Neural progenitor cell (in vitro differentiated cells): ENCODE measurements at regions not wholly inside any gene's neighbourhood (a gene's known extent, or its start where the extent isn't known, plus 50 kb on each side); places are given as distances from the start of the nearest gene placed in this dataset.

ENCODE experiments used
- DNase-seq: peaks from one replicate; pipeline ENCODE4 v3.0.0-alpha.2; 2016; ENCODE audit warnings: low spot score
- H2AFZ ChIP-seq: fragments of 200-600 bp; sonication (generic); replicated peaks from 2 replicates; pipeline ENCODE4 v1.6.1; 2016; ENCODE audit warnings: antibody characterized with exemption
- H3F3A ChIP-seq: fragments of 200-600 bp; sonication (generic); 2 replicates; pipeline ENCODE4 v1.6.1; 2016; ENCODE audit warnings: antibody characterized with exemption, low read depth
- H3K27ac ChIP-seq: fragments of 200-600 bp; sonication (generic); 2 replicates; pipeline ENCODE4 v1.5.1; 2016; ENCODE audit warnings: mild to moderate bottlenecking
- H3K27me3 ChIP-seq: fragments of 200-600 bp; sonication (generic); 2 replicates; pipeline ENCODE4 v1.6.1; 2016; ENCODE audit warnings: mild to moderate bottlenecking, moderate library complexity
- H3K36me3 ChIP-seq: fragments of 200-600 bp; sonication (generic); 2 replicates; pipeline ENCODE4 v1.5.1; 2016
- H3K4me1 ChIP-seq: fragments of 200-600 bp; sonication (generic); 2 replicates; pipeline ENCODE4 v1.6.1; 2016; ENCODE audit warnings: mixed run types
- H3K4me2 ChIP-seq: fragments of 200-600 bp; sonication (generic); 2 replicates; pipeline ENCODE4 v1.6.1; 2016
- H3K4me3 ChIP-seq: fragments of 200-600 bp; sonication (generic); 2 replicates; pipeline ENCODE4 v1.5.1; 2016
- H3K79me2 ChIP-seq: fragments of 200-600 bp; sonication (generic); 2 replicates; pipeline ENCODE4 v1.6.1; 2016; ENCODE audit warnings: low read depth
- H3K9ac ChIP-seq: fragments of 200-600 bp; sonication (generic); 2 replicates; pipeline ENCODE4 v1.6.1; 2016
- H3K9me3 ChIP-seq: fragments of 200-600 bp; sonication (generic); 2 replicates; pipeline ENCODE4 v1.5.1; 2016; ENCODE audit warnings: low read depth
- H4K20me1 ChIP-seq: fragments of 200-600 bp; sonication (generic); 2 replicates; pipeline ENCODE4 v1.6.1; 2016; ENCODE audit warnings: low read depth
- H3K27ac Mint-ChIP-seq: 3 replicates; pipeline ENCODE4 v1.8.0; 2021; ENCODE audit warnings: mixed read lengths
- H3K27me3 Mint-ChIP-seq: 2 replicates; pipeline ENCODE4 v1.8.0; 2022; ENCODE audit warnings: low read depth, mild to moderate bottlenecking, inconsistent platforms, moderate library complexity, mixed read lengths; ENCODE audit not compliant: insufficient read depth
- H3K36me3 Mint-ChIP-seq: 3 replicates; pipeline ENCODE4 v1.8.0; 2021; ENCODE audit warnings: mixed read lengths
- H3K4me1 Mint-ChIP-seq: 3 replicates; pipeline ENCODE4 v1.8.0; 2021; ENCODE audit warnings: mixed read lengths
- H3K4me3 Mint-ChIP-seq: 3 replicates; pipeline ENCODE4 v1.8.0; 2021; ENCODE audit warnings: mild to moderate bottlenecking, moderate library complexity, mixed read lengths
- H3K9me3 Mint-ChIP-seq: 3 replicates; pipeline ENCODE4 v1.8.0; 2020; ENCODE audit warnings: mixed read lengths
- CTCF ChIP-seq: fragments of 200-600 bp; sonication (generic); IDR thresholded peaks from 2 replicates; pipeline ENCODE4 v1.5.1; 2017; ENCODE audit warnings: antibody characterized with exemption, mild to moderate bottlenecking
- EZH2 ChIP-seq: fragments of 200-600 bp; sonication (generic); IDR thresholded peaks from 2 replicates; pipeline ENCODE4 v1.6.1; 2017; ENCODE audit warnings: antibody characterized with exemption, mild to moderate bottlenecking, moderate library complexity
- EZH2phosphoT487 ChIP-seq: fragments of 200-600 bp; sonication (generic); IDR thresholded peaks from 2 replicates; pipeline ENCODE4 v1.6.1; 2017; ENCODE audit warnings: antibody characterized with exemption

DNA sequence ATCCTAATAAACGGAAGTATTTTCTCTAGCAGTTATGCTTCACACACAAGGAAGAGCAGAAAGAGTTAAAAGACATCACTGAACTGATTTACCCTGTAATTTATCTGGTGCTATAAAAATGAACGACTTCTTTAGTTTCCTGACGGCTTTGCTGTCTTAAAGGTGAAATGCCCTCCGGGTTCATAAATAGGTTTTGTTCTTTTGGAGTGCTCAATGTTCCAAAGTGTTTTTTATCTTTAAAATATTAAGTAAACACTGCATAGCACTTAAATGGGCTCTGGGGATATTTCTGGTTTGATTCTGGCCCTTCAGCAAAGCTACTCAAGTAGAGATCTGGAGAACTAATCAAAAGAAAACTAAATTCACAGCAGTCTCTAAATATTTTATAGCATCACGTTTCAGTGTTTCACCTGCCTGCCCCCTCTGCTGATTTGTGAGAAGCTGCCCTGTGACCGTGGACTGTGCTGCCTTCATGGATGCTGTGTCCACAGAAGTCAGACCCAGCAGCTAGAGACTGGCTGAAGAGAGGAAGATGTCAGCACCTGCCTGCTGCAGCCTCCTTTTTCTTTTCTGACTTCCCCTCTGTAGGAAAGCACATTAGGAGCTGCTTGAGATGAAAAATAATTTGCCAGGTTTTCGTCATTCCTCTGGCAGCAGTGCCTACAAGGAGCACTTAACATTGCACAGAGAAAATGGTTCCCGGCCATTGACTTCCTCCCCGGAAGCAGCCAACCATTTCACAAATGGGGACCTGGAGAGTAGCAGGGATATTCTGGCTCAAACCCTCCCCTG, 205.1 kb upstream of the FSCB start:
- H3K79me2 ChIP-seq = no peaks in the 10 kb centered on the region
- no peaks in the 10 kb centered on the region for H3K27me3 ChIP-seq
- H3K36me3 ChIP-seq = no peaks in the 10 kb centered on the region
- Mint-ChIP-seq H3K36me3 (no peaks in the 10 kb centered on the region), H3K4me3 (no peak overlapping the region), H3K9me3 (no peaks in the 10 kb centered on the region), H3K27ac (peak overlapping the region; percentile 87), H3K27me3 (peaks cover 2% of the 10 kb centered on the region), H3K4me1 (peaks cover 6% of the 10 kb centered on the region)
- H3K9ac ChIP-seq = no peak overlapping the region
- peak overlapping the region; percentile 74 for H2AFZ ChIP-seq
- H3K9me3 ChIP-seq = no peaks in the 10 kb centered on the region
- H3K4me2 ChIP-seq = no peak overlapping the region
- H3K4me1 ChIP-seq = no peaks in the 10 kb centered on the region
- no peaks in the 10 kb centered on the region for H3F3A ChIP-seq
- DNase-seq = peak; percentile 13
- no peaks in the 10 kb centered on the region for H4K20me1 ChIP-seq
- no peak overlapping the region for H3K4me3 ChIP-seq
- no peak overlapping the region for H3K27ac ChIP-seq
- TF ChIP-seq EZH2 = no peak
- no peak for TF ChIP-seq CTCF
- no peak for TF ChIP-seq EZH2phosphoT487

GRCh38 chr14:44701563-44702263, 194.6 kb upstream of the FSCB start:
- H3K4me1 Mint-ChIP-seq = peaks cover 3% of the 10 kb centered on the region
- Histone ChIP-seq H3K27ac (no peak overlapping the region), H3K4me1 (peaks cover 7% of the 10 kb centered on the region), H3K27me3 (no peaks in the 10 kb centered on the region), H3K4me2 (no peak overlapping the region), H3K9ac (no peak overlapping the region), H3K36me3 (no peaks in the 10 kb centered on the region), H4K20me1 (no peaks in the 10 kb centered on the region), H3K9me3 (no peaks in the 10 kb centered on the region), H3F3A (no peaks in the 10 kb centered on the region), H3K79me2 (no peaks in the 10 kb centered on the region), H3K4me3 (no peak overlapping the region), H2AFZ (no peak overlapping the region)
- no peak overlapping the region for H3K27ac Mint-ChIP-seq
- no peaks in the 10 kb centered on the region for H3K36me3 Mint-ChIP-seq
- peak; percentile 3 for DNase-seq
- no peak for TF ChIP-seq CTCF
- TF ChIP-seq EZH2 = no peak
- no peak for TF ChIP-seq EZH2phosphoT487
- no peak overlapping the region for H3K4me3 Mint-ChIP-seq
- peaks cover 10% of the 10 kb centered on the region for H3K9me3 Mint-ChIP-seq
- no peaks in the 10 kb centered on the region for H3K27me3 Mint-ChIP-seq

- H3K4me3 ChIP-seq = no peak overlapping the region
- H3K27me3 Mint-ChIP-seq = no peaks in the 10 kb centered on the region
- no peak overlapping the region for H3K4me3 Mint-ChIP-seq
- no peaks in the 10 kb centered on the region for H3K27me3 ChIP-seq
- DNase-seq = no peak
- peaks cover 7% of the 10 kb centered on the region for H3K4me1 ChIP-seq
- peaks cover 3% of the 10 kb centered on the region for H3K4me1 Mint-ChIP-seq
- H3K79me2 ChIP-seq = no peaks in the 10 kb centered on the region
- no peak overlapping the region for H2AFZ ChIP-seq
- H3F3A ChIP-seq = no peaks in the 10 kb centered on the region
- no peaks in the 10 kb centered on the region for H3K9me3 ChIP-seq
- H4K20me1 ChIP-seq = no peaks in the 10 kb centered on the region
- H3K27ac ChIP-seq = no peak overlapping the region
- H3K36me3 ChIP-seq = no peaks in the 10 kb centered on the region
- H3K4me2 ChIP-seq = no peak overlapping the region
- H3K9ac ChIP-seq = no peak overlapping the region
- no peak for TF ChIP-seq EZH2phosphoT487
- TF ChIP-seq CTCF = no peak
- TF ChIP-seq EZH2 = no peak
- H3K9me3 Mint-ChIP-seq = peaks cover 12% of the 10 kb centered on the region
- no peak overlapping the region for H3K27ac Mint-ChIP-seq
- H3K36me3 Mint-ChIP-seq = no peaks in the 10 kb centered on the region
Observed at GRCh38 chr14:44700694-44701093, 193.6 kb upstream of the FSCB start.
